Adrenal gland (tissue), 5 donors: ENCODE measurements at regions not wholly inside any gene's neighbourhood (a gene's known extent, or its start where the extent isn't known, plus 50 kb on each side); places are given as distances from the start of the nearest gene placed in this dataset.

Experiments
- CTCF ChIP-seq, 6 experiments: fragments of 450-650 bp in 4 of 6; fragments of 200-600 bp in 2 of 6; sonication (generic) in 1 of 6; IDR thresholded peaks; 1 replicate in 5 of 6; 2 replicates in 1 of 6; pipeline versions ENCODE4 v1.5.1 to v1.8.0; 2016 to 2021; ENCODE audit warnings: antibody characterized with exemption in 6 of 6, mild to moderate bottlenecking in 2 of 6, moderate library complexity in 1 of 6
- POLR2A ChIP-seq, 2 donors: fragments of 450-650 bp; IDR thresholded peaks; one replicate each; pipeline ENCODE4 v1.6.1; 2017; ENCODE audit warnings: antibody characterized with exemption in 2 of 2, mild to moderate bottlenecking in 2 of 2, moderate library complexity in 1 of 2
- donor health status: DM: no; HTN: no; CAD: no.

- TF ChIP-seq POLR2A (IDR thresholded peaks at IDR 0.05) (no peak), CTCF (IDR thresholded peaks at IDR 0.05) (no peak)
Observed at GRCh38 chr20:11728937-11729336, 188.8 kb upstream of the BTBD3 start.
